Loucy (cell line): ENCODE measurements at regions not wholly inside any gene's neighbourhood (a gene's known extent, or its start where the extent isn't known, plus 50 kb on each side); places are given as distances from the start of the nearest gene placed in this dataset.

ENCODE experiments used
- H2AFZ ChIP-seq: fragments of 200-600 bp; sonication (generic); 2 replicates; pipeline ENCODE4 v1.6.0; 2016; ENCODE audit warnings: antibody characterized with exemption, mild to moderate bottlenecking, low read length, moderate library complexity
- H3F3A ChIP-seq: fragments of 200-600 bp; 2 replicates; pipeline ENCODE4 v1.6.0; 2016; ENCODE audit warnings: antibody characterized with exemption, low read depth, mild to moderate bottlenecking
- H3K27me3 ChIP-seq: fragments of 200-600 bp; sonication (generic); 2 replicates; pipeline ENCODE4 v1.6.1; 2014; ENCODE audit warnings: low read length, mild to moderate bottlenecking; ENCODE audit not compliant: insufficient read depth, poor library complexity, severe bottlenecking
- H3K36me3 ChIP-seq: fragments of 200-600 bp; sonication (generic); 2 replicates; pipeline ENCODE4 v1.6.1; 2016; ENCODE audit warnings: low read length; ENCODE audit not compliant: insufficient read depth
- H3K4me1 ChIP-seq: fragments of 200-600 bp; sonication (generic); 2 replicates; pipeline ENCODE4 v1.5.1; 2014; ENCODE audit warnings: low read length, mild to moderate bottlenecking; ENCODE audit not compliant: insufficient read depth, poor library complexity, severe bottlenecking
- H3K4me2 ChIP-seq: fragments of 200-600 bp; sonication (generic); 2 replicates; pipeline ENCODE4 v1.6.0; 2014; ENCODE audit warnings: antibody characterized with exemption, low read length, low read depth, mild to moderate bottlenecking; ENCODE audit not compliant: poor library complexity, severe bottlenecking
- H3K4me3 ChIP-seq: fragments of 200-600 bp; sonication (generic); 2 replicates; pipeline ENCODE4 v1.5.1; 2014; ENCODE audit warnings: low read length, mild to moderate bottlenecking, mixed read lengths; ENCODE audit not compliant: poor library complexity, severe bottlenecking
- H3K79me2 ChIP-seq: fragments of 200-600 bp; sonication (generic); 2 replicates; pipeline ENCODE4 v1.6.1; 2014; ENCODE audit warnings: low read length; ENCODE audit not compliant: insufficient read depth
- H3K9ac ChIP-seq: fragments of 200-600 bp; sonication (generic); 2 replicates; pipeline ENCODE4 v1.6.0; 2014; ENCODE audit warnings: mild to moderate bottlenecking, low read depth, low read length, moderate library complexity; ENCODE audit not compliant: poor library complexity, severe bottlenecking
- H3K9me2 ChIP-seq: fragments of 200-600 bp; sonication (generic); replicated peaks from 2 replicates; pipeline ENCODE4 v1.6.1; 2016; ENCODE audit warnings: low read depth, low read length, mixed read lengths
- H3K9me3 ChIP-seq: fragments of 200-600 bp; sonication (generic); 2 replicates; pipeline ENCODE4 v1.6.1; 2014; ENCODE audit warnings: mild to moderate bottlenecking, antibody characterized with exemption, low read length, low read depth; ENCODE audit not compliant: insufficient read depth
- H4K20me1 ChIP-seq: fragments of 200-600 bp; sonication (generic); 2 replicates; pipeline ENCODE4 v1.6.0; 2014; ENCODE audit warnings: antibody characterized with exemption, low read length, mild to moderate bottlenecking; ENCODE audit not compliant: insufficient read depth, poor library complexity, severe bottlenecking
- EZH2phosphoT487 ChIP-seq: fragments of 200-600 bp; IDR thresholded peaks from 2 replicates; pipeline ENCODE4 v1.6.1; 2018; ENCODE audit warnings: antibody characterized with exemption, mild to moderate bottlenecking, moderate library complexity, borderline replicate concordance
- TF ChIP-seq, protein P1 (sequence below): fragments of 200-600 bp; sonication (generic); conservative IDR thresholded peaks from 2 replicates; pipeline ENCODE4 v1.5.1; 2014; ENCODE audit warnings: mild to moderate bottlenecking, antibody characterized with exemption, low read length

DNA sequence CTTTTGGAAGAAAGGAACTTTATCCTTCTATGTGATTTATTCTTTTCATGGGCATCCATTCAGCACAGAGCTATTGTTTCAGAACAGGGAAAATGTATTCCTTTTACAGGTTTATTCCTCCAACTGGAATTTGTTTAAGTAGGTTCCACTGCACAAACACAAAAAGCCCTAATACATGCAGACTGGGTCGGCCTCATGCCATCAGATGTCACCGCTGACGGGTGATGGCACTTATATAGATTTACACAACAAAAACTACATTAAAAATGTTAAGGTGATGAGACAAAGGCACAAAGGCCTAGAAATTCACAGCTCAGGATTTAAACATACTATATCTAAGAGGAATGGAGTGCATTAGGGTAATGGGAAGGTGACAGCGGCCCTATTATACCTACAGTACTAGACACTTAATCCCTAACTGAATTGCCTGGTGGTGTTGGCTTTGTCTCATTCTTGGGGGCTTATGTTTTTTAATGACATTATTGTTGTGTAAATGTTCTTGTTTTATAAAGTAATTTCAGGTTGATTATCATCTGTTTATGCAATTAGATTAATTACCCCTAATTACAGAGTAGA is 276.4 kb upstream of the PSMD7 start:
- Histone ChIP-seq H3K36me3 (no peaks in the 10 kb centered on the region), H3K4me3 (no peak overlapping the region), H4K20me1 (no peaks in the 10 kb centered on the region), H3K9me2 (no peaks in the 10 kb centered on the region), H3K9me3 (no peaks in the 10 kb centered on the region), H3K27me3 (no peaks in the 10 kb centered on the region), H3K4me1 (no peaks in the 10 kb centered on the region), H3F3A (no peaks in the 10 kb centered on the region), H3K9ac (no peak overlapping the region), H2AFZ (no peak overlapping the region), H3K79me2 (no peaks in the 10 kb centered on the region), H3K4me2 (no peak overlapping the region)
- TF ChIP-seq EZH2phosphoT487: no peak
- TF ChIP-seq, protein P1, sequence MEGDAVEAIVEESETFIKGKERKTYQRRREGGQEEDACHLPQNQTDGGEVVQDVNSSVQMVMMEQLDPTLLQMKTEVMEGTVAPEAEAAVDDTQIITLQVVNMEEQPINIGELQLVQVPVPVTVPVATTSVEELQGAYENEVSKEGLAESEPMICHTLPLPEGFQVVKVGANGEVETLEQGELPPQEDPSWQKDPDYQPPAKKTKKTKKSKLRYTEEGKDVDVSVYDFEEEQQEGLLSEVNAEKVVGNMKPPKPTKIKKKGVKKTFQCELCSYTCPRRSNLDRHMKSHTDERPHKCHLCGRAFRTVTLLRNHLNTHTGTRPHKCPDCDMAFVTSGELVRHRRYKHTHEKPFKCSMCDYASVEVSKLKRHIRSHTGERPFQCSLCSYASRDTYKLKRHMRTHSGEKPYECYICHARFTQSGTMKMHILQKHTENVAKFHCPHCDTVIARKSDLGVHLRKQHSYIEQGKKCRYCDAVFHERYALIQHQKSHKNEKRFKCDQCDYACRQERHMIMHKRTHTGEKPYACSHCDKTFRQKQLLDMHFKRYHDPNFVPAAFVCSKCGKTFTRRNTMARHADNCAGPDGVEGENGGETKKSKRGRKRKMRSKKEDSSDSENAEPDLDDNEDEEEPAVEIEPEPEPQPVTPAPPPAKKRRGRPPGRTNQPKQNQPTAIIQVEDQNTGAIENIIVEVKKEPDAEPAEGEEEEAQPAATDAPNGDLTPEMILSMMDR: no peak

DNA sequence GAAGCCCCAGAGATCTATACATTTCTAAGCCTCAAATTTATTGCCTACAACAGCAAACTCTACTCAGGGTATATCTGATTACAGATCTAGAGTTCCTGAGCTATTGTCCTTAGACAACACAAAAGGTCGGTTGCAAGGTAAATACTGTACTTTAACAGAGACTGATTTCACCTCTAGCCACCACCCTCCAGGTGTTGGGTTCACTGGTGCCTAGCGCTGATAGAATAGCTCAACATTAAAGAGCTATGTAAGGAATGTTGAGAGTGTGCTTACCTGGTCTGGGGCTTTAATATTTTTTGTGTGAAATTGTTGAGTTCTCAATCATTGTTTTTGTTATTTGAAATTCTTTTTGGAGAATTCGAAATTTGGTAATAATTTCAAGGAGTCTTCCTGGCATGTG is 277.0 kb upstream of the PSMD7 start:
- Histone ChIP-seq H3K9me3 (no peaks in the 10 kb centered on the region), H3K4me1 (no peaks in the 10 kb centered on the region), H3K4me2 (no peak overlapping the region), H3K27me3 (no peaks in the 10 kb centered on the region), H3K9ac (no peak overlapping the region), H2AFZ (no peak overlapping the region), H4K20me1 (no peaks in the 10 kb centered on the region), H3F3A (no peaks in the 10 kb centered on the region), H3K36me3 (no peaks in the 10 kb centered on the region), H3K9me2 (no peaks in the 10 kb centered on the region), H3K79me2 (no peaks in the 10 kb centered on the region), H3K4me3 (no peak overlapping the region)
- TF ChIP-seq EZH2phosphoT487: no peak
- TF ChIP-seq, protein P1: no peak

DNA sequence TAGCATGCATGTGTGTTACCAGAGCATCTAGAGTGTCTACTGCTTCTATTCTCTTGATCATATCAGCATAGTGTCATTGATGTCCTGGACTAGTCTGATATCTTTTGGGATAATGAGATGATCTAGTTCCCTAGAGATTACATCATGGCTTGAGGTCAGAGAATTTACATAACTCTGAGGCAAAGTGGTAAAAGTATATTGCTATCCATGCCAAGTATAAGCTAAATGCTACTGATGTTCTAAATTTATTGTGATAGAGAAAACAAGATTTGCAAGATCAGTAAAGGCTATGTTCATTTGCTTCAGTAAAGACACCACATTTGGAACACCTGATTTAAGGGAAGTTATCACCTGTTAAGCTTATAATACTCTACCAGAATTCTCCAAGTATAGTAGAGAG is 280.7 kb upstream of the PSMD7 start:
- no peaks in the 10 kb centered on the region for H3K4me1 ChIP-seq
- TF ChIP-seq, protein P1: no peak
- TF ChIP-seq EZH2phosphoT487: no peak
- H3K36me3 ChIP-seq: no peaks in the 10 kb centered on the region
- H3K9me3 ChIP-seq: no peaks in the 10 kb centered on the region
- H3K79me2 ChIP-seq: no peaks in the 10 kb centered on the region
- no peaks in the 10 kb centered on the region for H3F3A ChIP-seq
- H2AFZ ChIP-seq: no peak overlapping the region
- no peak overlapping the region for H3K4me3 ChIP-seq
- no peaks in the 10 kb centered on the region for H4K20me1 ChIP-seq
- H3K27me3 ChIP-seq: no peaks in the 10 kb centered on the region
- H3K9me2 ChIP-seq: no peaks in the 10 kb centered on the region
- no peak overlapping the region for H3K4me2 ChIP-seq
- H3K9ac ChIP-seq: no peak overlapping the region
